GM19193 (cell line): ENCODE measurements at regions not wholly inside any gene's neighbourhood (a gene's known extent, or its start where the extent isn't known, plus 50 kb on each side); places are given as distances from the start of the nearest gene placed in this dataset.

Experiments
- POLR2A ChIP-seq: IDR thresholded peaks from 4 replicates; pipeline ENCODE4 v1.6.1; 2011; ENCODE audit not compliant: insufficient read depth, insufficient read length; ENCODE audit errors: extremely low read depth

- no peak for TF ChIP-seq POLR2A
Observed at GRCh38 chr22:47370448-47371262, 608.2 kb downstream of the TBC1D22A start.

GRCh38 chr22:47369431-47370015, 607.1 kb downstream of the TBC1D22A start:
- TF ChIP-seq POLR2A: no peak

GRCh38 chr22:47369020-47369419, 606.6 kb downstream of the TBC1D22A start:
- TF ChIP-seq POLR2A: no peak

GRCh38 chr22:47367993-47368945, 605.8 kb downstream of the TBC1D22A start:
- no peak for TF ChIP-seq POLR2A

- no peak for TF ChIP-seq POLR2A
Observed at GRCh38 chr22:47367107-47367690, 604.7 kb downstream of the TBC1D22A start.

GRCh38 chr22:47366026-47366767, 603.7 kb downstream of the TBC1D22A start:
- no peak for TF ChIP-seq POLR2A

- no peak for TF ChIP-seq POLR2A
Observed at GRCh38 chr22:47361247-47361646, 598.8 kb downstream of the TBC1D22A start.

GRCh38 chr22:47357493-47357892, 595.0 kb downstream of the TBC1D22A start:
- no peak for TF ChIP-seq POLR2A

GRCh38 chr22:47357086-47357485, 594.6 kb downstream of the TBC1D22A start:
- no peak for TF ChIP-seq POLR2A

GRCh38 chr22:47356511-47357011, 594.1 kb downstream of the TBC1D22A start:
- TF ChIP-seq POLR2A: no peak

GRCh38 chr22:47355776-47356510, 593.5 kb downstream of the TBC1D22A start:
- TF ChIP-seq POLR2A: no peak

GRCh38 chr22:47355388-47355725, 592.9 kb downstream of the TBC1D22A start:
- no peak for TF ChIP-seq POLR2A

- TF ChIP-seq POLR2A: no peak
Observed at GRCh38 chr22:47354668-47355387, 592.4 kb downstream of the TBC1D22A start.

GRCh38 chr22:47352920-47353700, 590.7 kb downstream of the TBC1D22A start:
- no peak for TF ChIP-seq POLR2A
